WTC11 (cell line): ENCODE measurements at regions not wholly inside any gene's neighbourhood (a gene's known extent, or its start where the extent isn't known, plus 50 kb on each side); places are given as distances from the start of the nearest gene placed in this dataset.

Experiments used
- ATAC-seq: fragments of 200-7000 bp; cut with Tn5 transposase; 2 replicates; pipeline ENCODE4 v1.10.0; 2021; ENCODE audit warnings: mild to moderate bottlenecking, moderate library complexity
- CTCF ChIA-PET: fragments of 300-600 bp; sonication (Branson Sonifier 250); formaldehyde crosslinking; loops from one replicate; lab custom pipeline; 2021; ENCODE audit warnings: antibody characterized with exemption; lab: Charles Lee
- POLR2A ChIA-PET: fragments of 350-600 bp; sonication (Branson Sonifier 250); formaldehyde crosslinking; loops from one replicate; lab custom pipeline; 2021; ENCODE audit warnings: antibody characterized with exemption; lab: Charles Lee
- DNase-seq: peaks from one replicate; pipeline ENCODE4 v3.0.0; 2021; ENCODE audit warnings: low spot score
- H3K27ac Mint-ChIP-seq: 2 replicates; pipeline ENCODE4 v1.8.0; 2021; ENCODE audit warnings: mixed read lengths
- H3K27me3 Mint-ChIP-seq: 2 replicates; pipeline ENCODE4 v1.8.0; 2021; ENCODE audit warnings: low read depth, mild to moderate bottlenecking, moderate library complexity, mixed read lengths
- H3K36me3 Mint-ChIP-seq: 2 replicates; pipeline ENCODE4 v1.8.0; 2021; ENCODE audit warnings: mixed read lengths
- H3K4me1 Mint-ChIP-seq: 2 replicates; pipeline ENCODE4 v1.8.0; 2022; ENCODE audit warnings: mixed read lengths
- H3K4me3 Mint-ChIP-seq: 2 replicates; pipeline ENCODE4 v1.8.0; 2021; ENCODE audit warnings: mild to moderate bottlenecking, moderate library complexity, mixed read lengths
- H3K9me3 Mint-ChIP-seq: 2 replicates; pipeline ENCODE4 v1.8.0; 2021; ENCODE audit warnings: mixed read lengths
- CBFB ChIP-seq: sonication (generic); formaldehyde crosslinking; IDR thresholded peaks from 2 replicates; pipeline ENCODE4 v1.8.1; 2022; ENCODE audit warnings: mild to moderate bottlenecking, low read depth, missing genetic modification reagents
- JAZF1 ChIP-seq: fragments of 250-450 bp; sonication (Bioruptor Pico); IDR thresholded peaks from 2 replicates; pipeline ENCODE4 v1.9.0; 2021; ENCODE audit warnings: moderate library complexity, mild to moderate bottlenecking, inconsistent platforms
- NR2C2 ChIP-seq: sonication (generic); formaldehyde crosslinking; IDR thresholded peaks from 2 replicates; pipeline ENCODE4 v1.8.0; 2022; ENCODE audit warnings: mild to moderate bottlenecking, missing genetic modification reagents
- RORB ChIP-seq: fragments of 250-450 bp; sonication (Bioruptor Pico); IDR thresholded peaks from 2 replicates; pipeline ENCODE4 v1.9.0; 2021; ENCODE audit warnings: mild to moderate bottlenecking
- TEAD1 ChIP-seq: sonication (generic); formaldehyde crosslinking; IDR thresholded peaks from 2 replicates; pipeline ENCODE4 v1.8.0; 2022; ENCODE audit warnings: mild to moderate bottlenecking, missing genetic modification reagents
- TP53 ChIP-seq: sonication (generic); formaldehyde crosslinking; IDR thresholded peaks from 2 replicates; pipeline ENCODE4 v1.8.1; 2023; ENCODE audit warnings: mild to moderate bottlenecking, missing genetic modification reagents
- ZNF317 ChIP-seq: sonication (generic); formaldehyde crosslinking; IDR thresholded peaks from 2 replicates; pipeline ENCODE4 v1.8.1; 2023; ENCODE audit warnings: low read depth, mild to moderate bottlenecking, moderate library complexity, missing genetic modification reagents, borderline replicate concordance
- ZSCAN18 ChIP-seq: fragments of 250-450 bp; sonication (Bioruptor Pico); IDR thresholded peaks from 2 replicates; pipeline ENCODE4 v2.1.2; 2022; ENCODE audit warnings: mild to moderate bottlenecking, moderate library complexity
- TF ChIP-seq, protein P1 (sequence below): sonication (generic); formaldehyde crosslinking; IDR thresholded peaks from 2 replicates; pipeline ENCODE4 v1.8.0; 2022; ENCODE audit warnings: missing genetic modification reagents
- TF ChIP-seq, protein P2 (sequence below): fragments of 250-450 bp; sonication (Bioruptor Pico); IDR thresholded peaks from 2 replicates; pipeline ENCODE4 v1.9.0; 2021; ENCODE audit warnings: mild to moderate bottlenecking, borderline replicate concordance
- TF ChIP-seq, protein P3 (sequence below): sonication (generic); formaldehyde crosslinking; IDR thresholded peaks from 2 replicates; pipeline ENCODE4 v1.8.0; 2022; ENCODE audit warnings: mild to moderate bottlenecking, missing genetic modification reagents
- TF ChIP-seq, protein P4 (sequence below): sonication (generic); formaldehyde crosslinking; IDR thresholded peaks from 2 replicates; pipeline ENCODE4 v1.8.1; 2023; ENCODE audit warnings: mild to moderate bottlenecking, missing genetic modification reagents, moderate library complexity
- TF ChIP-seq, protein P5 (sequence below): sonication (generic); formaldehyde crosslinking; IDR thresholded peaks from 2 replicates; pipeline ENCODE4 v1.8.1; 2023; ENCODE audit warnings: mild to moderate bottlenecking, moderate library complexity, missing genetic modification reagents
- TF ChIP-seq, protein P6 (sequence below): fragments of 250-450 bp; sonication (Bioruptor Pico); IDR thresholded peaks from 2 replicates; pipeline ENCODE4 v1.9.0; 2021; ENCODE audit warnings: mild to moderate bottlenecking

DNA sequence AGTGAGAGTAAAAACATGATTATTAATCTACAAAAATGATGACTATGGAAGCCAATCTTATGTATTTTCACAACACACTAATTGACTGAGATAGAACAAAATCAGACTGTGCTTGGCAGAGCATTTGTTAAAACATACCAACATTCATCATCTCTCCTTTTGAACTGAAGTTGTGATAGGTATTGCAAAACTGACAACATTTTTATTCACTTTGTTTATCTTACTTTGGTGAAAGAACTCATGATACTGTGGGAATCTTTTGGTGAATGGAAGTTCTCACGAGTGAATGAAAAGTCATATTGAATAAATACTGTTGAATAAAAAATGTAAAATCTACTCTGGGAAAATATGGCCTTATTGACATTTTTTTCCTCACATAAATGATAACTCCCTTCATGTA, 1430.2 kb upstream of the PIK3C3 start (continued):
- TF ChIP-seq, protein P1, sequence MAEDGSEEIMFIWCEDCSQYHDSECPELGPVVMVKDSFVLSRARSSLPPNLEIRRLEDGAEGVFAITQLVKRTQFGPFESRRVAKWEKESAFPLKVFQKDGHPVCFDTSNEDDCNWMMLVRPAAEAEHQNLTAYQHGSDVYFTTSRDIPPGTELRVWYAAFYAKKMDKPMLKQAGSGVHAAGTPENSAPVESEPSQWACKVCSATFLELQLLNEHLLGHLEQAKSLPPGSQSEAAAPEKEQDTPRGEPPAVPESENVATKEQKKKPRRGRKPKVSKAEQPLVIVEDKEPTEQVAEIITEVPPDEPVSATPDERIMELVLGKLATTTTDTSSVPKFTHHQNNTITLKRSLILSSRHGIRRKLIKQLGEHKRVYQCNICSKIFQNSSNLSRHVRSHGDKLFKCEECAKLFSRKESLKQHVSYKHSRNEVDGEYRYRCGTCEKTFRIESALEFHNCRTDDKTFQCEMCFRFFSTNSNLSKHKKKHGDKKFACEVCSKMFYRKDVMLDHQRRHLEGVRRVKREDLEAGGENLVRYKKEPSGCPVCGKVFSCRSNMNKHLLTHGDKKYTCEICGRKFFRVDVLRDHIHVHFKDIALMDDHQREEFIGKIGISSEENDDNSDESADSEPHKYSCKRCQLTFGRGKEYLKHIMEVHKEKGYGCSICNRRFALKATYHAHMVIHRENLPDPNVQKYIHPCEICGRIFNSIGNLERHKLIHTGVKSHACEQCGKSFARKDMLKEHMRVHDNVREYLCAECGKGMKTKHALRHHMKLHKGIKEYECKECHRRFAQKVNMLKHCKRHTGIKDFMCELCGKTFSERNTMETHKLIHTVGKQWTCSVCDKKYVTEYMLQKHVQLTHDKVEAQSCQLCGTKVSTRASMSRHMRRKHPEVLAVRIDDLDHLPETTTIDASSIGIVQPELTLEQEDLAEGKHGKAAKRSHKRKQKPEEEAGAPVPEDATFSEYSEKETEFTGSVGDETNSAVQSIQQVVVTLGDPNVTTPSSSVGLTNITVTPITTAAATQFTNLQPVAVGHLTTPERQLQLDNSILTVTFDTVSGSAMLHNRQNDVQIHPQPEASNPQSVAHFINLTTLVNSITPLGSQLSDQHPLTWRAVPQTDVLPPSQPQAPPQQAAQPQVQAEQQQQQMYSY, result no peak

DNA sequence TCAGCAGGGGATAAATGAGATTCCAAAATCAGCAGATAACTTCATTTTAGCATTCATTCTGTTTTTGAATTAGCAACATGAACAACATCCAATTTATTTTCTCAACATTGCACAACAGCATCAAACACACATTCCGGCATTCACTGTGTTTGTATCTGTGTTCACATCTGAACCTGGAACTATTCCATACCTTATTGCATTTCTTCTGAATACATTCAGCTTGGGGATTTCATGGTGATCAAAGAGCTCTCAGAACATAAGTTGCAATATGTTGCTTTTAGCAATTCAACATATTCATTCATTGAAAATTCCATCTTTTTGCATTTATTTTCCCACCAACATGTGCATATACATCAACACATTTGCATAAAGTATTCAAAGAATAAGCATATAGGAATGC, 1431.7 kb upstream of the PIK3C3 start:
- POLR2A ChIA-PET, result no interaction called here
- no peaks in the 10 kb centered on the region for H3K27me3 Mint-ChIP-seq

More for the DNA sequence above, 1431.7 kb upstream of the PIK3C3 start:
- CTCF ChIA-PET, result no interaction called here
- no peaks in the 10 kb centered on the region for H3K36me3 Mint-ChIP-seq
- no peak overlapping the region for H3K27ac Mint-ChIP-seq
- no peaks in the 10 kb centered on the region for H3K9me3 Mint-ChIP-seq
- DNase-seq (no peak), ATAC-seq (no peak)
- TF ChIP-seq, protein P2, sequence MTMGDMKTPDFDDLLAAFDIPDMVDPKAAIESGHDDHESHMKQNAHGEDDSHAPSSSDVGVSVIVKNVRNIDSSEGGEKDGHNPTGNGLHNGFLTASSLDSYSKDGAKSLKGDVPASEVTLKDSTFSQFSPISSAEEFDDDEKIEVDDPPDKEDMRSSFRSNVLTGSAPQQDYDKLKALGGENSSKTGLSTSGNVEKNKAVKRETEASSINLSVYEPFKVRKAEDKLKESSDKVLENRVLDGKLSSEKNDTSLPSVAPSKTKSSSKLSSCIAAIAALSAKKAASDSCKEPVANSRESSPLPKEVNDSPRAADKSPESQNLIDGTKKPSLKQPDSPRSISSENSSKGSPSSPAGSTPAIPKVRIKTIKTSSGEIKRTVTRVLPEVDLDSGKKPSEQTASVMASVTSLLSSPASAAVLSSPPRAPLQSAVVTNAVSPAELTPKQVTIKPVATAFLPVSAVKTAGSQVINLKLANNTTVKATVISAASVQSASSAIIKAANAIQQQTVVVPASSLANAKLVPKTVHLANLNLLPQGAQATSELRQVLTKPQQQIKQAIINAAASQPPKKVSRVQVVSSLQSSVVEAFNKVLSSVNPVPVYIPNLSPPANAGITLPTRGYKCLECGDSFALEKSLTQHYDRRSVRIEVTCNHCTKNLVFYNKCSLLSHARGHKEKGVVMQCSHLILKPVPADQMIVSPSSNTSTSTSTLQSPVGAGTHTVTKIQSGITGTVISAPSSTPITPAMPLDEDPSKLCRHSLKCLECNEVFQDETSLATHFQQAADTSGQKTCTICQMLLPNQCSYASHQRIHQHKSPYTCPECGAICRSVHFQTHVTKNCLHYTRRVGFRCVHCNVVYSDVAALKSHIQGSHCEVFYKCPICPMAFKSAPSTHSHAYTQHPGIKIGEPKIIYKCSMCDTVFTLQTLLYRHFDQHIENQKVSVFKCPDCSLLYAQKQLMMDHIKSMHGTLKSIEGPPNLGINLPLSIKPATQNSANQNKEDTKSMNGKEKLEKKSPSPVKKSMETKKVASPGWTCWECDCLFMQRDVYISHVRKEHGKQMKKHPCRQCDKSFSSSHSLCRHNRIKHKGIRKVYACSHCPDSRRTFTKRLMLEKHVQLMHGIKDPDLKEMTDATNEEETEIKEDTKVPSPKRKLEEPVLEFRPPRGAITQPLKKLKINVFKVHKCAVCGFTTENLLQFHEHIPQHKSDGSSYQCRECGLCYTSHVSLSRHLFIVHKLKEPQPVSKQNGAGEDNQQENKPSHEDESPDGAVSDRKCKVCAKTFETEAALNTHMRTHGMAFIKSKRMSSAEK, result no peak
- TF ChIP-seq CBFB (CRISPR knock-in tag) (no peak), NR2C2 (CRISPR knock-in tag) (no peak), ZNF317 (CRISPR knock-in tag) (no peak), RORB (CRISPR knock-in tag) (no peak), TP53 (CRISPR knock-in tag) (no peak), JAZF1 (CRISPR knock-in tag) (no peak), ZSCAN18 (CRISPR knock-in tag) (no peak), TEAD1 (CRISPR knock-in tag) (no peak)
- TF ChIP-seq, protein P3, sequence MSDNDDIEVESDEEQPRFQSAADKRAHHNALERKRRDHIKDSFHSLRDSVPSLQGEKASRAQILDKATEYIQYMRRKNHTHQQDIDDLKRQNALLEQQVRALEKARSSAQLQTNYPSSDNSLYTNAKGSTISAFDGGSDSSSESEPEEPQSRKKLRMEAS, result no peak
- TF ChIP-seq, protein P4, sequence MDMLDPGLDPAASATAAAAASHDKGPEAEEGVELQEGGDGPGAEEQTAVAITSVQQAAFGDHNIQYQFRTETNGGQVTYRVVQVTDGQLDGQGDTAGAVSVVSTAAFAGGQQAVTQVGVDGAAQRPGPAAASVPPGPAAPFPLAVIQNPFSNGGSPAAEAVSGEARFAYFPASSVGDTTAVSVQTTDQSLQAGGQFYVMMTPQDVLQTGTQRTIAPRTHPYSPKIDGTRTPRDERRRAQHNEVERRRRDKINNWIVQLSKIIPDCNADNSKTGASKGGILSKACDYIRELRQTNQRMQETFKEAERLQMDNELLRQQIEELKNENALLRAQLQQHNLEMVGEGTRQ (CRISPR knock-in tag), result no peak
- TF ChIP-seq, protein P5, sequence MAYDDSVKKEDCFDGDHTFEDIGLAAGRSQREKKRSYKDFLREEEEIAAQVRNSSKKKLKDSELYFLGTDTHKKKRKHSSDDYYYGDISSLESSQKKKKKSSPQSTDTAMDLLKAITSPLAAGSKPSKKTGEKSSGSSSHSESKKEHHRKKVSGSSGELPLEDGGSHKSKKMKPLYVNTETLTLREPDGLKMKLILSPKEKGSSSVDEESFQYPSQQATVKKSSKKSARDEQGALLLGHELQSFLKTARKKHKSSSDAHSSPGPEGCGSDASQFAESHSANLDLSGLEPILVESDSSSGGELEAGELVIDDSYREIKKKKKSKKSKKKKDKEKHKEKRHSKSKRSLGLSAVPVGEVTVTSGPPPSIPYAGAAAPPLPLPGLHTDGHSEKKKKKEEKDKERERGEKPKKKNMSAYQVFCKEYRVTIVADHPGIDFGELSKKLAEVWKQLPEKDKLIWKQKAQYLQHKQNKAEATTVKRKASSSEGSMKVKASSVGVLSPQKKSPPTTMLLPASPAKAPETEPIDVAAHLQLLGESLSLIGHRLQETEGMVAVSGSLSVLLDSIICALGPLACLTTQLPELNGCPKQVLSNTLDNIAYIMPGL (CRISPR knock-in tag), result no peak
- TF ChIP-seq, protein P1, result no peak
- TF ChIP-seq, protein P6, sequence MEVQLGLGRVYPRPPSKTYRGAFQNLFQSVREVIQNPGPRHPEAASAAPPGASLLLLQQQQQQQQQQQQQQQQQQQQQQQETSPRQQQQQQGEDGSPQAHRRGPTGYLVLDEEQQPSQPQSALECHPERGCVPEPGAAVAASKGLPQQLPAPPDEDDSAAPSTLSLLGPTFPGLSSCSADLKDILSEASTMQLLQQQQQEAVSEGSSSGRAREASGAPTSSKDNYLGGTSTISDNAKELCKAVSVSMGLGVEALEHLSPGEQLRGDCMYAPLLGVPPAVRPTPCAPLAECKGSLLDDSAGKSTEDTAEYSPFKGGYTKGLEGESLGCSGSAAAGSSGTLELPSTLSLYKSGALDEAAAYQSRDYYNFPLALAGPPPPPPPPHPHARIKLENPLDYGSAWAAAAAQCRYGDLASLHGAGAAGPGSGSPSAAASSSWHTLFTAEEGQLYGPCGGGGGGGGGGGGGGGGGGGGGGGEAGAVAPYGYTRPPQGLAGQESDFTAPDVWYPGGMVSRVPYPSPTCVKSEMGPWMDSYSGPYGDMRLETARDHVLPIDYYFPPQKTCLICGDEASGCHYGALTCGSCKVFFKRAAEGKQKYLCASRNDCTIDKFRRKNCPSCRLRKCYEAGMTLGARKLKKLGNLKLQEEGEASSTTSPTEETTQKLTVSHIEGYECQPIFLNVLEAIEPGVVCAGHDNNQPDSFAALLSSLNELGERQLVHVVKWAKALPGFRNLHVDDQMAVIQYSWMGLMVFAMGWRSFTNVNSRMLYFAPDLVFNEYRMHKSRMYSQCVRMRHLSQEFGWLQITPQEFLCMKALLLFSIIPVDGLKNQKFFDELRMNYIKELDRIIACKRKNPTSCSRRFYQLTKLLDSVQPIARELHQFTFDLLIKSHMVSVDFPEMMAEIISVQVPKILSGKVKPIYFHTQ (CRISPR knock-in tag), result no peak
- H3K4me3 Mint-ChIP-seq, result no peak overlapping the region
- H3K4me1 Mint-ChIP-seq, result no peaks in the 10 kb centered on the region
